NCI-H1105 (cell line): ENCODE measurements at regions not wholly inside any gene's neighbourhood (a gene's known extent, or its start where the extent isn't known, plus 50 kb on each side); places are given as distances from the start of the nearest gene placed in this dataset.
"Not testable (repeated sequence)": the region's sequence is repeated elsewhere in the genome, so short reads cannot be mapped to it uniquely, and the experiment has no call there.

Source experiments
- DNase-seq: peaks from one replicate; lab custom pipeline; 2025; lab: John Stamatoyannopoulos, UW

DNA sequence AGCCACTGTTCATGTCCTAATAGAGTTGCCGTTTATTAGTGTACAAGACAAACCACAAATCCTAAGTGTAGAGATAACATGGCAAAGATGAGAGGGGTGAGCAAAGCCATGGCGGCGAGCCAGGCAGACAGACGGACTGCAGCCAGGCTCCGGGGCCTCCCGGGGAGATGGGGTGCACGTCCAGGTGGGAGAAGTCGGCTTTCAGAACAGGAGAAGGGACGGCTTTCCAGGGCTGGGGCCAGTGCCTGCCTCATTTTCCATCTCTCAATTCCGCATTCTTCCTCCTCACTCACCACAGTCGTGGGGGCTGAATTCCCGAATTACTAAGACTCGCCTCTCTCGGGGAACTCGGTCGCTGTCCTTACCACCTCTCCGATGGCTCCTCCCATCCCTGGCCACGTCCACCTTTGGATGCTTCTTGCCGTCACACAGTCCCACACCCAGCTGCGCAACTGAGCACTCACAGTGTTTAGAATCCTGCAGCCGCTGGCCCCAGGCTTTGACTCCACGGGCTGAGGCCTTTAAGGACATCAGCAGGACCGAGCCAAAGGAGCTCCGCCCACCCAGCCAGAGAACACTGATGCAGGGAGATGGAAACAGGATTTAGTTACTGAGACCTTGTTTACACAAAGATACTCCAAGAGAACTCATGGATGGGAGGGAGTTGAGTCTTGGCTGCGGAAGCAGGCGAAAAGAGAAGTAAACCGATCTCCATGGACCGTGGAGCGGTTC, 59.7 kb downstream of the RNF112 start:
- DNase-seq, result peak; percentile 57

DNA sequence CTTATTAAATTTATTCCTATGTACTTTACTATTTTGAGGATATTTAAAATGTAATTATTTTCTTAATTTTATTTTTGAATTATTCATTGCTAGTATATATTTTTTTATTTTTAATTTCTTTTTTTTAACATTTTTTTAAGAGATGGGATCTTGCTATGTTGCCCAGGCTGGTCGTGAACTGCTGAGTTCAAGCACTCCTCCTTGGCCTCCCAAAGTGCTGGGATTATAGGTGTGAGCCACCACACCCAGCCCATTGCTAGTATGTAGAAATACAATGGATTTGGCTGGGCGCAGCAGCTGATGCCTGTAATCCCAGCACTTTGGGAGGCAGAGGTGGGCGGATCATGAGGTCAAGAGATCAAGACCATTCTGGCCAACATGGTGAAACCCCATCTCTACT, 59.2 kb upstream of the SLC47A1 start:
- DNase-seq, result not testable (repeated sequence)

- DNase-seq, result not testable (repeated sequence)
Measured at GRCh38 chr17:19475800-19476199, 57.9 kb upstream of the SLC47A1 start.

- DNase-seq, result no peak
Measured at GRCh38 chr17:19482576-19482975, 51.1 kb upstream of the SLC47A1 start.
